Neural progenitor cell (in vitro differentiated cells): ENCODE measurements at regions not wholly inside any gene's neighbourhood (a gene's known extent, or its start where the extent isn't known, plus 50 kb on each side); places are given as distances from the start of the nearest gene placed in this dataset.

ENCODE experiments used
- EZH2 ChIP-seq: fragments of 200-600 bp; sonication (generic); IDR thresholded peaks from 2 replicates; pipeline ENCODE4 v1.6.1; 2017; ENCODE audit warnings: antibody characterized with exemption, mild to moderate bottlenecking, moderate library complexity
- TF ChIP-seq, protein P1 (sequence below): fragments of 200-600 bp; sonication (generic); IDR thresholded peaks from 2 replicates; pipeline ENCODE4 v1.5.1; 2017; ENCODE audit warnings: antibody characterized with exemption, mild to moderate bottlenecking

DNA sequence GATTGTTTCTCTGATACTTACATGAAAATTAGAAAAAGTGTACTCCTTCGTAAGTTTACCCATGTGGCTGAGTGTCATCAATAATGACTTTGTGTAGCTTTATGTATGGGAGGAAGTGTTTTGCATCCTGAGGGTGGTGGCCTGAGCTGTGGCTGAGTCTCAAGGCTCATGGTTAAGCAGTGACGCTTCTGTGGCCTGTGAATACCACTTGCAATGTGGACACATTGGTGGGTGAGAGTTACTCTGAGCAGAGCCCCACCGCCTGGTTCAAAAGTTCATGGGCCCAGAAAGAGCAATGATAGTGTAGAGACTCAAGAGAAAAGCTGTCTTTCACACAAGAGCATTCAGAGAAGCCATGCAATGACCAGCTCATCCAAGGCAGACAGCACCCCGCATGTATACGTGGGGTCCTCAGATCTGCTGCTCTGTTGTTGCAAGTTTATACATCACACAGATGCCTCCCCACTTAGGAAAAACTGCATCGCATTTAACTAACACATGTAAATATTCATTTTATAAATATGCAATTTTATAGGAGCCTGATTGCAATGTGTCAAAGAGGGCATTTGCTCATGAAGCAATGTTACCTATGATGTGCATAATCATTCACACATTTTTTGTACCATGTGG lies 55.1 kb upstream of the FRMD6 start:
- TF ChIP-seq EZH2, result no peak
- TF ChIP-seq, protein P1, sequence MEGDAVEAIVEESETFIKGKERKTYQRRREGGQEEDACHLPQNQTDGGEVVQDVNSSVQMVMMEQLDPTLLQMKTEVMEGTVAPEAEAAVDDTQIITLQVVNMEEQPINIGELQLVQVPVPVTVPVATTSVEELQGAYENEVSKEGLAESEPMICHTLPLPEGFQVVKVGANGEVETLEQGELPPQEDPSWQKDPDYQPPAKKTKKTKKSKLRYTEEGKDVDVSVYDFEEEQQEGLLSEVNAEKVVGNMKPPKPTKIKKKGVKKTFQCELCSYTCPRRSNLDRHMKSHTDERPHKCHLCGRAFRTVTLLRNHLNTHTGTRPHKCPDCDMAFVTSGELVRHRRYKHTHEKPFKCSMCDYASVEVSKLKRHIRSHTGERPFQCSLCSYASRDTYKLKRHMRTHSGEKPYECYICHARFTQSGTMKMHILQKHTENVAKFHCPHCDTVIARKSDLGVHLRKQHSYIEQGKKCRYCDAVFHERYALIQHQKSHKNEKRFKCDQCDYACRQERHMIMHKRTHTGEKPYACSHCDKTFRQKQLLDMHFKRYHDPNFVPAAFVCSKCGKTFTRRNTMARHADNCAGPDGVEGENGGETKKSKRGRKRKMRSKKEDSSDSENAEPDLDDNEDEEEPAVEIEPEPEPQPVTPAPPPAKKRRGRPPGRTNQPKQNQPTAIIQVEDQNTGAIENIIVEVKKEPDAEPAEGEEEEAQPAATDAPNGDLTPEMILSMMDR, result no peak
